Mucosa of descending colon (tissue), 3 donors: ENCODE measurements at regions not wholly inside any gene's neighbourhood (a gene's known extent, or its start where the extent isn't known, plus 50 kb on each side); places are given as distances from the start of the nearest gene placed in this dataset.
"Not testable (repeated sequence)": the region's sequence is repeated elsewhere in the genome, so short reads cannot be mapped to it uniquely, and the experiment has no call there.

Experiments used
- ATAC-seq: fragments of 200-7000 bp; cut with Tn5 transposase; one replicate; pipeline ENCODE4 v1.9.1; 2020; ENCODE audit warnings: mild to moderate bottlenecking, moderate library complexity
- DNase-seq, 3 donors: peaks; one replicate each; pipeline ENCODE4 v3.0.0-alpha.2; 2020
- H3K36me3 ChIP-seq: fragments of 200-600 bp; one replicate; pipeline ENCODE4 v1.8.0; 2021; ENCODE audit warnings: low read depth, mild to moderate bottlenecking
- H3K4me1 ChIP-seq: fragments of 200-600 bp; one replicate; pipeline ENCODE4 v1.8.0; 2021; ENCODE audit warnings: low read depth, mild to moderate bottlenecking
- H3K4me3 ChIP-seq: fragments of 200-600 bp; one replicate; pipeline ENCODE4 v1.8.0; 2021; ENCODE audit warnings: mild to moderate bottlenecking
- H3K9me3 ChIP-seq: fragments of 200-600 bp; one replicate; pipeline ENCODE4 v1.8.0; 2021; ENCODE audit warnings: mild to moderate bottlenecking
- CTCF ChIP-seq: fragments of 200-600 bp; IDR thresholded peaks from one replicate; pipeline ENCODE4 v1.8.0; 2022; ENCODE audit warnings: antibody characterized with exemption, mild to moderate bottlenecking
- intact Hi-C, 2 donors: fragments of 100-400 bp; cut with DNase I in 1 of 2; cut with micrococcal nuclease in 1 of 2; formaldehyde crosslinking; loops; one replicate each; pipeline versions ENCODE4 v1.11.0 to v1.11.1; 2022; cut with DNase I, micrococcal nuclease
- donor health status: DM: no; HTN: no; CAD: no; lungs with moderate emphysema.
- donor health status: DM: no; HTN: no; CAD: no.
- donor health status: DM: no; HTN: yes; CAD: no.

GRCh38 chr6:62775427-62776022, 435.7 kb upstream of the FKBP1C start:
- no peak for ATAC-seq
- H3K4me3 ChIP-seq, result no peak overlapping the region
- peak in 1 of 3 donors; percentile 8 for DNase-seq
- no peaks in the 10 kb centered on the region for H3K36me3 ChIP-seq
- intact Hi-C loops, result no loop called here
- peak; percentile 20 for TF ChIP-seq CTCF
- no peaks in the 10 kb centered on the region for H3K9me3 ChIP-seq
- H3K4me1 ChIP-seq, result no peaks in the 10 kb centered on the region

GRCh38 chr6:62766174-62766573, 445.1 kb upstream of the FKBP1C start:
- H3K4me1 ChIP-seq, ATAC-seq, H3K9me3 ChIP-seq, H3K4me3 ChIP-seq, intact Hi-C loops, H3K36me3 ChIP-seq, DNase-seq: not testable (repeated sequence)

GRCh38 chr6:62764841-62765240, 446.4 kb upstream of the FKBP1C start:
- no peak for TF ChIP-seq CTCF
- no peaks in the 10 kb centered on the region for H3K36me3 ChIP-seq
- intact Hi-C loops, result no loop called here
- H3K9me3 ChIP-seq, result no peaks in the 10 kb centered on the region
- ATAC-seq (no peak), DNase-seq (no peak)
- no peaks in the 10 kb centered on the region for H3K4me1 ChIP-seq
- H3K4me3 ChIP-seq, result no peak overlapping the region

- ATAC-seq (no peak), DNase-seq (no peak)
- H3K9me3 ChIP-seq, result no peaks in the 10 kb centered on the region
- intact Hi-C loops, result no loop called here
- H3K4me3 ChIP-seq, result no peak overlapping the region
- no peak for TF ChIP-seq CTCF
- H3K4me1 ChIP-seq, result no peaks in the 10 kb centered on the region
- no peaks in the 10 kb centered on the region for H3K36me3 ChIP-seq
Measured at GRCh38 chr6:62763125-62763912, 447.9 kb upstream of the FKBP1C start.

- no peak for TF ChIP-seq CTCF
- Histone ChIP-seq H3K36me3 (no peaks in the 10 kb centered on the region), H3K4me1 (no peaks in the 10 kb centered on the region), H3K9me3 (no peaks in the 10 kb centered on the region), H3K4me3 (no peak overlapping the region)
- ATAC-seq (no peak), DNase-seq (no peak)
- intact Hi-C loops, result no loop called here
Measured at GRCh38 chr6:62746968-62747367, 460.9 kb upstream of the KHDRBS2 start.

- no peak for TF ChIP-seq CTCF
- intact Hi-C loops, result no loop called here
- Histone ChIP-seq H3K4me1 (no peaks in the 10 kb centered on the region), H3K4me3 (no peak overlapping the region), H3K36me3 (no peaks in the 10 kb centered on the region), H3K9me3 (no peaks in the 10 kb centered on the region)
- no peak for ATAC-seq
- DNase-seq, result no peak
Measured at GRCh38 chr6:62746161-62746560, 460.1 kb upstream of the KHDRBS2 start.
